ENCODE measurements at regions not wholly inside any gene's neighbourhood (a gene's known extent, or its start where the extent isn't known, plus 50 kb on each side); places are given as distances from the start of the nearest gene placed in this dataset.

GRCh38 chr5:81854485-81854884 is 103.6 kb upstream of the SSBP2 start:
- POLR2A ChIA-PET = no interaction called here

GRCh38 chr5:81853030-81853357 is 102.1 kb upstream of the SSBP2 start:
- intact Hi-C loops (cut with micrococcal nuclease) = loop anchor here (5.0 to 10.0 kb wide), 5 partner anchors 314 to 556 kb away; no protein-coding TSS in a partner anchor

More at GRCh38 chr5:81854485-81854884, 103.6 kb upstream of the SSBP2 start:
- intact Hi-C loops (cut with micrococcal nuclease) = loop anchor here (5.0 to 10.0 kb wide), 5 partner anchors 313 to 557 kb away; no protein-coding TSS in a partner anchor
- Mint-ChIP-seq H3K36me3 (no peaks in the 10 kb centered on the region), H3K9me3 (no peaks in the 10 kb centered on the region), H3K27ac (no peak overlapping the region), H3K4me3 (no peak overlapping the region), H3K27me3 (no peaks in the 10 kb centered on the region), H3K4me1 (ENCODE audit: low read depth) (peaks cover 28% of the 10 kb centered on the region)
- DNase-seq = no peak
- CTCF ChIA-PET = interaction anchor here (0.7 kb wide), 1 partner anchor 136 kb away, joined by 3 read pairs; no protein-coding TSS in a partner anchor

GRCh38 chr5:81852291-81853029 is 101.6 kb upstream of the SSBP2 start:
- intact Hi-C loops (cut with micrococcal nuclease) = loop anchor here (5.0 to 10.0 kb wide), 5 partner anchors 315 to 555 kb away; no protein-coding TSS in a partner anchor
- ChIA-PET CTCF (interaction anchor here (0.6 to 3.2 kb wide), 9 partner anchors 9 to 426 kb away, joined by 3 to 22 read pairs (median 4); partner anchors contain the start of gene SSBP2), POLR2A (interaction anchor here (0.5 to 2.8 kb wide), 10 partner anchors 8 to 505 kb away, joined by 3 to 62 read pairs (median 4); partner anchors contain the start of genes ATG10 and SSBP2)
- peaks cover 28% of the 10 kb centered on the region for H3K4me1 Mint-ChIP-seq (ENCODE audit: low read depth)
- peak; percentile 26 for DNase-seq
- no peaks in the 10 kb centered on the region for H3K36me3 Mint-ChIP-seq
- no peaks in the 10 kb centered on the region for H3K27me3 Mint-ChIP-seq
- peak overlapping the region; percentile 89 for H3K4me3 Mint-ChIP-seq
- no peaks in the 10 kb centered on the region for H3K9me3 Mint-ChIP-seq
- H3K27ac Mint-ChIP-seq = peak overlapping the region; percentile 92

More at GRCh38 chr5:81853030-81853357, 102.1 kb upstream of the SSBP2 start:
- Mint-ChIP-seq H3K36me3 (no peaks in the 10 kb centered on the region), H3K4me3 (peak overlapping the region; percentile 89), H3K27ac (no peak overlapping the region), H3K9me3 (no peaks in the 10 kb centered on the region), H3K27me3 (no peaks in the 10 kb centered on the region), H3K4me1 (ENCODE audit: low read depth) (peaks cover 28% of the 10 kb centered on the region)
- ChIA-PET CTCF (interaction anchor here (0.6 to 1.1 kb wide), 2 partner anchors 322 to 407 kb away, joined by 3 to 4 read pairs; no protein-coding TSS in a partner anchor), POLR2A (interaction anchor here (0.5 to 2.8 kb wide), 2 partner anchors 102 to 121 kb away, joined by 5 to 62 read pairs; partner anchors contain the start of gene SSBP2)
- no peak for DNase-seq

GRCh38 chr5:81851481-81852178 is 100.7 kb upstream of the SSBP2 start:
- Mint-ChIP-seq H3K4me1 (ENCODE audit: low read depth) (peaks cover 28% of the 10 kb centered on the region), H3K27me3 (no peaks in the 10 kb centered on the region), H3K9me3 (no peaks in the 10 kb centered on the region), H3K4me3 (peak overlapping the region; percentile 89), H3K36me3 (no peaks in the 10 kb centered on the region), H3K27ac (peak overlapping the region; percentile 92)
- DNase-seq = peak; percentile 93
- intact Hi-C loops (cut with micrococcal nuclease) = loop anchor here (1.0 to 10.0 kb wide), 7 partner anchors 100 to 554 kb away; partner anchors contain the start of gene SSBP2
- CTCF ChIA-PET = interaction anchor here (0.6 to 3.2 kb wide), 11 partner anchors 10 to 426 kb away, joined by 3 to 22 read pairs (median 4); partner anchors contain the start of gene SSBP2
- POLR2A ChIA-PET = interaction anchor here (0.6 to 2.8 kb wide), 10 partner anchors 9 to 506 kb away, joined by 3 to 62 read pairs (median 4); partner anchors contain the start of genes ATG10 and SSBP2

GRCh38 chr5:81850501-81851357 is 99.8 kb upstream of the SSBP2 start:
- Mint-ChIP-seq H3K4me1 (ENCODE audit: low read depth) (peaks cover 28% of the 10 kb centered on the region), H3K27me3 (no peaks in the 10 kb centered on the region), H3K36me3 (no peaks in the 10 kb centered on the region), H3K9me3 (no peaks in the 10 kb centered on the region), H3K4me3 (peak overlapping the region; percentile 89), H3K27ac (no peak overlapping the region)
- intact Hi-C loops (cut with micrococcal nuclease) = loop anchor here (1.0 to 10.0 kb wide), 7 partner anchors 99 to 553 kb away; partner anchors contain the start of gene SSBP2
- no peak for DNase-seq
- POLR2A ChIA-PET = interaction anchor here (1.1 to 2.8 kb wide), 5 partner anchors 10 to 121 kb away, joined by 3 to 62 read pairs (median 3); partner anchors contain the start of genes ATG10 and SSBP2
- CTCF ChIA-PET = interaction anchor here (1.0 to 3.2 kb wide), 9 partner anchors 11 to 433 kb away, joined by 3 to 22 read pairs (median 5); partner anchors contain the start of gene SSBP2

GRCh38 chr5:81849770-81850367 is 99.0 kb upstream of the SSBP2 start:
- Mint-ChIP-seq H3K9me3 (no peaks in the 10 kb centered on the region), H3K27ac (peak overlapping the region; percentile 11), H3K27me3 (no peaks in the 10 kb centered on the region), H3K4me3 (no peak overlapping the region), H3K4me1 (ENCODE audit: low read depth) (peaks cover 27% of the 10 kb centered on the region), H3K36me3 (no peaks in the 10 kb centered on the region)
- ChIA-PET POLR2A (interaction anchor here (2.8 kb wide), 1 partner anchor 99 kb away, joined by 62 read pairs; the partner anchor contains the start of gene SSBP2), CTCF (interaction anchor here (1.0 to 3.2 kb wide), 4 partner anchors 11 to 432 kb away, joined by 3 to 22 read pairs (median 12); partner anchors contain the start of gene SSBP2)
- DNase-seq = no peak
- intact Hi-C loops (cut with micrococcal nuclease) = loop anchor here (5.0 to 10.0 kb wide), 5 partner anchors 317 to 553 kb away; no protein-coding TSS in a partner anchor

GRCh38 chr5:81848362-81848880 is 97.5 kb upstream of the SSBP2 start:
- Mint-ChIP-seq H3K4me3 (no peak overlapping the region), H3K9me3 (no peaks in the 10 kb centered on the region), H3K27ac (no peak overlapping the region), H3K36me3 (no peaks in the 10 kb centered on the region), H3K27me3 (no peaks in the 10 kb centered on the region), H3K4me1 (ENCODE audit: low read depth) (peaks cover 22% of the 10 kb centered on the region)
- intact Hi-C loops (cut with micrococcal nuclease) = no loop called here
- CTCF ChIA-PET = no interaction called here
- no peak for DNase-seq
- POLR2A ChIA-PET = no interaction called here

GRCh38 chr5:81846301-81846700 is 95.4 kb upstream of the SSBP2 start:
- intact Hi-C loops (cut with micrococcal nuclease) = no loop called here
- H3K4me3 Mint-ChIP-seq = no peak overlapping the region
- H3K9me3 Mint-ChIP-seq = no peaks in the 10 kb centered on the region
- no peaks in the 10 kb centered on the region for H3K27me3 Mint-ChIP-seq
- CTCF ChIA-PET = no interaction called here
- no peak overlapping the region for H3K27ac Mint-ChIP-seq
- POLR2A ChIA-PET = no interaction called here
- peaks cover 12% of the 10 kb centered on the region for H3K4me1 Mint-ChIP-seq (ENCODE audit: low read depth)
- H3K36me3 Mint-ChIP-seq = no peaks in the 10 kb centered on the region
- DNase-seq = no peak

GRCh38 chr5:81843845-81844244 is 92.9 kb upstream of the SSBP2 start:
- no peak for DNase-seq
- H3K27me3 Mint-ChIP-seq = no peaks in the 10 kb centered on the region
- H3K27ac Mint-ChIP-seq = no peak overlapping the region
- H3K4me1 Mint-ChIP-seq (ENCODE audit: low read depth) = no peaks in the 10 kb centered on the region
- H3K4me3 Mint-ChIP-seq = no peak overlapping the region
- intact Hi-C loops (cut with micrococcal nuclease) = no loop called here
- H3K36me3 Mint-ChIP-seq = no peaks in the 10 kb centered on the region
- ChIA-PET POLR2A (no interaction called here), CTCF (no interaction called here)
- H3K9me3 Mint-ChIP-seq = no peaks in the 10 kb centered on the region

GRCh38 chr5:81842795-81843398 is 92.0 kb upstream of the SSBP2 start:
- Mint-ChIP-seq H3K4me3 (no peak overlapping the region), H3K27me3 (no peaks in the 10 kb centered on the region), H3K36me3 (no peaks in the 10 kb centered on the region), H3K9me3 (no peaks in the 10 kb centered on the region), H3K4me1 (ENCODE audit: low read depth) (peaks cover 5% of the 10 kb centered on the region), H3K27ac (no peak overlapping the region)
- intact Hi-C loops (cut with micrococcal nuclease) = no loop called here
- ChIA-PET POLR2A (no interaction called here), CTCF (no interaction called here)
- no peak for DNase-seq

Data from activated CD4-positive, alpha-beta memory T cell treated with anti-CD3 and anti-CD28 coated beads for 36 hours (primary cell).